NCI-H526 (cell line): ENCODE measurements at regions not wholly inside any gene's neighbourhood (a gene's known extent, or its start where the extent isn't known, plus 50 kb on each side); places are given as distances from the start of the nearest gene placed in this dataset.
"Not testable (repeated sequence)": the region's sequence is repeated elsewhere in the genome, so short reads cannot be mapped to it uniquely, and the experiment has no call there.

Source experiments
- DNase-seq, 2 experiments: peaks; one replicate each; lab custom pipeline; 2025; lab: John Stamatoyannopoulos, UW

- no peak for DNase-seq
These were observed 636.2 kb upstream of the SGO1 start for GRCh38 chr3:20822251-20822650.

GRCh38 chr3:20820872-20821271 lies 634.9 kb upstream of the SGO1 start:
- DNase-seq, result not testable (repeated sequence)

GRCh38 chr3:20811631-20812030 lies 625.6 kb upstream of the SGO1 start:
- no peak for DNase-seq

DNA sequence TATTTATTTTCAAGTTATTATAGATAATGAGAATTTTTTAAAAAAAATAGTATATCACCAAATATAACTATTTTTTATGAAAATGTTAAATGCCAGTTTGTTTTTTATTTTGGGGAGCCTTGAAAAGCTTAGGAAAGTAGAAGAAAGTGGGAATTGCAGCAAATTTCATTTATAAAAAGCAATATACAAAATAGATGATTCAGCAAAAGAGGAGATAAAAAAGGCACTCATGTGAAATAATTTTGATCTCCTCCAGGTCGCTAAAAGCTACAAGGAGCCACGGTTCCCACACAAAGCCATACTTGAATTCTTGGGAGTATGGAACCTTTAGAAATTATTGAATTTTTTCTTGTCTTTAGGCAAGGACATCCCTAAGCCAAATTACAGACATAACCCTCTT lies 625.0 kb upstream of the SGO1 start:
- DNase-seq, result no peak

DNA sequence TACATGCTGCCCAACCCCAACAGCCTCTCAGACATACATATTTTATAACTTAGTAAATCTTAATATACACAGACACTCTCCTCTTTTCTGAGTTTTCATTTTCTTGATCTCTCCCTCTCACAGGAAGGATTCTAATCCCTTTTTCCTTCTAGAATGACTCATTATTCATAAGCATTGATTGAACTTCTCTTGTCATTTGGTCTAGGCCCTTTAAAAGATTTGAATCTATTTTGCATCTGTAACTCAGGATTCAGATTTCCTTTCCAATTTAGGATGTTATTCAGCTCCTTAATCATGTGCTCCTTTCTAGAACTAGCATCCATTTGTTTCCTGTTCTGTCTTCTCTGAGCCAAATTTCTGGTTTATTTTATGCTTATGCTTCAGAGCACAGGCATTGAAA lies 624.5 kb upstream of the SGO1 start:
- DNase-seq, result peak; percentile 13 to 34

DNA sequence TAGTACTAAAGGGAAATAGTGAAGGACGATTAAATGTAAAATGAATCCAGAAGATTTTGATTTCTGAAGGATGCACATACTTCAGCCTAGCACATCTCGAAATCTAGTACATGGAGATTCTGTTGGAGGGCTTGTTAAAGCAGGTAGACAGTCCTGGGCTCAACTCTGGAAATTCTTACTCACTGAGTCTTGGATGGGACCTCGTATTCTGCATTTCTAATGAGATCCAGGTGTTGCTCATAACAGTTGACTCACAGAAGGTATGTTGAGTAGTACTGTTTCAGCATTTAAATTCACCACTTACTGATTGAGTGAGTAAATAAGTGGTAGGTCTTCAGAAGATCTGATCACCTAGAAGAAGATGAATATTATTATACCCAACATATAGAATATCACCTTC lies 623.4 kb upstream of the SGO1 start:
- DNase-seq, result no peak

DNA sequence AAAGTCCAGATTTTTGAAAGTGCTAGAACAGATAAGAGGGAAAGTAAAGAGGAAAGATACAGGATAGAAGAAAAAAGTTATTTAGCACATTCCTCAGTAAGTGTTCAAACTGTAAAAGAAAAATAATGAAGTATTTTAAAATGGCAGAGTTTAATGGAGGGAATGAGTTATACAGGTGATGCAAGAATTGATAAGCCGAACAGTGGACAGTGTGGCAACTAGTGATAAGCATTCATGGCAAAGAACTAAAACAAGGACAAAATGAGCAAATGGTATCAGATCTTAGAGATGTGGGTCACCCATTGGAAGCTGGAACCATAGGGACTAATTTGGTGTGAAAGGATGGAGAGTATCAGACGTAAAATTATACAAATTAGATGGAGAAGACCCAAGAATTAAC lies 622.9 kb upstream of the SGO1 start:
- no peak for DNase-seq

- peak in 1 of 2 experiments; percentile 0 for DNase-seq
These were observed 612.7 kb upstream of the SGO1 start for GRCh38 chr3:20798666-20799065.

- DNase-seq, result no peak
These were observed 601.0 kb upstream of the SGO1 start for GRCh38 chr3:20787005-20787404.

- DNase-seq, result no peak
These were observed 590.7 kb upstream of the SGO1 start for GRCh38 chr3:20776692-20777091.

GRCh38 chr3:20776286-20776685 lies 590.3 kb upstream of the SGO1 start:
- DNase-seq, result no peak

- DNase-seq, result no peak
These were observed 587.4 kb upstream of the SGO1 start for GRCh38 chr3:20773320-20773984.

- peak in 1 of 2 experiments; percentile 14 for DNase-seq
These were observed 586.9 kb upstream of the SGO1 start for GRCh38 chr3:20772869-20773268.

- no peak for DNase-seq
These were observed 583.4 kb upstream of the SGO1 start for GRCh38 chr3:20769430-20769829.

- DNase-seq, result no peak
These were observed 575.0 kb upstream of the SGO1 start for GRCh38 chr3:20760981-20761380.

DNA sequence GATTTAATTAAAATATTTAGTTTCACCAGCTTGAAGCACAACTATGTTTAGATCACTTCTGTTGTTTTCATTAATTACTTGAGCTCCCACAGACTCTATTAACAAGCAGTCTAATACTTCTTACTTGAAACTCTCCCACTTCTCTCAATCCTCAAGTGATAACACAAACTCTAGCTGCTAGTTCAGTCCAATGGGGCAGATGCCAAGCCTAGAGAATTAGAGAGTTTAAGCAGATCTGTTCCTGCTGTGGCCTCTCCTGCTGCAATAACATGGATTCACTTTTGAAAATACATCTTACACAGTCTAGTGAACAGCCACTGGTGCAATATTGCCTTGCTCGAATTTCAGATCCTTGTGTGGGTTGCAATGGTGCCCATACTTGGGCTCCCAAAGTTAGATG lies 566.4 kb upstream of the SGO1 start:
- DNase-seq, result no peak

DNA sequence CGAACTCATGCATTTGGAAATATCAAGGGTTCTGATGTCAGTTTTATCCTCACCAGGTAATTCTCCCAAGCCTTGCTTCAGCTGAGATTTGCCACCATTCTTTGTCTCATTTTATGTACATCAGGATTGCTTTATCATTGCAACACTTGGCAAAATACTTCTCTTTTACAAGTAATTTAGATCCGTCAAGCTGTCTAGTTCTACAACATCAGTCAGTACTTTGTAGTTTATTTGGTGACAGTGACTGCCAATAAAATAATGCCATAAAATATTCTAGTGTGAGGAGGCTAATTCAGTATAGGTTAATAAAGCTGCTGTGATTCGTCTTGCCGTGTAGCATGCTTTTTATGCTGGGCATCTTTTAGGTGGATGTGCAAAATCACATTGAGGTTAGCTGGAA lies 565.3 kb upstream of the SGO1 start:
- no peak for DNase-seq

GRCh38 chr3:20747741-20748140 lies 561.7 kb upstream of the SGO1 start:
- no peak for DNase-seq

- no peak for DNase-seq
These were observed 557.7 kb upstream of the SGO1 start for GRCh38 chr3:20743553-20744321.

- no peak for DNase-seq
These were observed 557.0 kb upstream of the SGO1 start for GRCh38 chr3:20742903-20743552.

DNA sequence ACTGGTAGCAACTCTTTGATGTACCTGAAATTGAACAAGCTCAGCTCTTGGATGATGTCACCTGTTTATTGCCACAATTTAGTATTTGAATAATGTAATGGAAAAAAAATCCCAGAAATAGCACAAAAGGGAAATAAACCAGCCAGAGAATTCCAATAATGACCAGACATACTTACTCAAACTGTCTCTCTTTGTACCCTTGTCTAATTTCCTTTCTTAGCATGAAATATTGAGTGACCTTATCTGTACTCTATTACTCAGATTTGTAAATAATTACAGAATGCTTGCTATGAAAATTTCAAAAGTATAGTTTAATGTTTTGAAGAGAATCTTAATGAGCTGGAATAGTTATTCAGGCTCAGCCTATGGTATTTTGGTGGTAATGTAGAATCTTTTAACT lies 555.4 kb upstream of the SGO1 start:
- DNase-seq, result no peak

GRCh38 chr3:20739814-20740213 lies 553.8 kb upstream of the SGO1 start:
- no peak for DNase-seq

GRCh38 chr3:20736287-20736852 lies 550.4 kb upstream of the SGO1 start:
- DNase-seq, result no peak
